ENCODE measurements at regions not wholly inside any gene's neighbourhood (a gene's known extent, or its start where the extent isn't known, plus 50 kb on each side); places are given as distances from the start of the nearest gene placed in this dataset.

DNA sequence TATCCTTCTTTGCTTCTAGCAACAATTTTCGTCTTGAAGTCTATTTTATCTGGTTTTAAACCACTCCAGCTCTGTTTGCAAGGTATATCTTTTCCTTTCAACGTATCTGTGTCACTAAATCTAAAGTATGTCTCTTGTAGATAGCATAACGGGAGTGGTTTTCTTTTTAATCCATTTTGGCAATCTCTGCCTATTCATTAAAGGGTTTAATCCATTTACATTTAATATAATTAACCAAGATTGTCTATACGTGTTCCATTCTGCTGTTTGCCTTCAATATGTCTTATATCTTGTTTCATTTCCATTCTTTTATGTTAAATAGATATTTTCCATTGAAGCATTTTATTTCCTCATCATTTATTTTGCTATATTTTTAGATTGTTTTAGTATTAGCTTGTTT, 587.9 kb downstream of the C6orf118 start:
- H3K9me2 ChIP-seq (replicated peaks; ENCODE audit: insufficient read depth, low read length): no peaks in the 10 kb centered on the region
- TF ChIP-seq EZH2phosphoT487 (IDR thresholded peaks at IDR 0.05; ENCODE audit: low read length) (no peak), EZH2 (optimal IDR thresholded peaks at IDR 0.05; ENCODE audit: low read depth, low read length) (no peak)
- TF ChIP-seq, protein P1, sequence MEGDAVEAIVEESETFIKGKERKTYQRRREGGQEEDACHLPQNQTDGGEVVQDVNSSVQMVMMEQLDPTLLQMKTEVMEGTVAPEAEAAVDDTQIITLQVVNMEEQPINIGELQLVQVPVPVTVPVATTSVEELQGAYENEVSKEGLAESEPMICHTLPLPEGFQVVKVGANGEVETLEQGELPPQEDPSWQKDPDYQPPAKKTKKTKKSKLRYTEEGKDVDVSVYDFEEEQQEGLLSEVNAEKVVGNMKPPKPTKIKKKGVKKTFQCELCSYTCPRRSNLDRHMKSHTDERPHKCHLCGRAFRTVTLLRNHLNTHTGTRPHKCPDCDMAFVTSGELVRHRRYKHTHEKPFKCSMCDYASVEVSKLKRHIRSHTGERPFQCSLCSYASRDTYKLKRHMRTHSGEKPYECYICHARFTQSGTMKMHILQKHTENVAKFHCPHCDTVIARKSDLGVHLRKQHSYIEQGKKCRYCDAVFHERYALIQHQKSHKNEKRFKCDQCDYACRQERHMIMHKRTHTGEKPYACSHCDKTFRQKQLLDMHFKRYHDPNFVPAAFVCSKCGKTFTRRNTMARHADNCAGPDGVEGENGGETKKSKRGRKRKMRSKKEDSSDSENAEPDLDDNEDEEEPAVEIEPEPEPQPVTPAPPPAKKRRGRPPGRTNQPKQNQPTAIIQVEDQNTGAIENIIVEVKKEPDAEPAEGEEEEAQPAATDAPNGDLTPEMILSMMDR (IDR thresholded peaks at IDR 0.05; ENCODE audit: low read length): no peak
- no peaks in the 10 kb centered on the region for H3K9me3 ChIP-seq (replicated peaks; ENCODE audit: insufficient read depth, low read length)
- H3K27me3 ChIP-seq (replicated peaks; ENCODE audit: insufficient read depth, low read length): no peaks in the 10 kb centered on the region
- no peak overlapping the region for H3K9ac ChIP-seq (ENCODE audit: low read length)
- no peak overlapping the region for H3K27ac ChIP-seq (ENCODE audit: low read length)
- no peaks in the 10 kb centered on the region for H4K20me1 ChIP-seq (ENCODE audit: insufficient read depth, low read length)
- no peaks in the 10 kb centered on the region for H3K36me3 ChIP-seq (replicated peaks; ENCODE audit: insufficient read depth, low read length)
- no peak overlapping the region for H3K4me2 ChIP-seq (ENCODE audit: low read depth, low read length)
- H2AFZ ChIP-seq (ENCODE audit: low read length): no peak overlapping the region
- no peaks in the 10 kb centered on the region for H3K79me2 ChIP-seq (ENCODE audit: low read length)
- H3K4me3 ChIP-seq (ENCODE audit: low read length): no peak overlapping the region
- DNase-seq: no peak
- no peaks in the 10 kb centered on the region for H3K4me1 ChIP-seq (ENCODE audit: low read length)
- no peaks in the 10 kb centered on the region for H3F3A ChIP-seq (ENCODE audit: insufficient read depth, low read length)

DNA sequence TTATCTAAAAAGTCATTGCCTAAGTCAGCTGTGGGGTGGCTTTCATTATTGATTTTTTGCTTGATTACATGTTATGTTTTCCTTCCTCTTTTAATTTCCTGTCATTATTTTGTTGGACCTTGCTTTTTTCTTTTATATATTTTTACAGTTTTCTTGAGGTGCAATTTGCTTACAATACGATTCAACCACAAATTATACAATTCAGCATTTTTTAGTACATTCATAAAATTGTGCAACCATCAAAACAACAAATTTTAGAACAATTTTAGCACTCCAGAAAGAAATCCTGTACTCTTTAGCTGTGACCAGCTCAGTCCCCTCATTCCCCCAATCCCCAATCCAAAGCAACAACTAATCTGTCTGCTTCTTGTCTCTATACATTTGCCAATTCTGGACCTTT, 608.9 kb downstream of the C6orf118 start:
- H3K27me3 ChIP-seq (replicated peaks; ENCODE audit: insufficient read depth, low read length): no peaks in the 10 kb centered on the region
- no peaks in the 10 kb centered on the region for H4K20me1 ChIP-seq (ENCODE audit: insufficient read depth, low read length)
- no peak overlapping the region for H2AFZ ChIP-seq (ENCODE audit: low read length)
- no peaks in the 10 kb centered on the region for H3K9me2 ChIP-seq (replicated peaks; ENCODE audit: insufficient read depth, low read length)
- no peak for DNase-seq
- no peaks in the 10 kb centered on the region for H3K36me3 ChIP-seq (replicated peaks; ENCODE audit: insufficient read depth, low read length)
- no peak overlapping the region for H3K9ac ChIP-seq (ENCODE audit: low read length)
- TF ChIP-seq EZH2 (optimal IDR thresholded peaks at IDR 0.05; ENCODE audit: low read depth, low read length): no peak
- TF ChIP-seq EZH2phosphoT487 (IDR thresholded peaks at IDR 0.05; ENCODE audit: low read length): no peak
- TF ChIP-seq, protein P1 (IDR thresholded peaks at IDR 0.05; ENCODE audit: low read length): no peak
- H3K79me2 ChIP-seq (ENCODE audit: low read length): no peaks in the 10 kb centered on the region
- H3K4me2 ChIP-seq (ENCODE audit: low read depth, low read length): no peak overlapping the region
- H3K27ac ChIP-seq (ENCODE audit: low read length): no peak overlapping the region
- no peaks in the 10 kb centered on the region for H3F3A ChIP-seq (ENCODE audit: insufficient read depth, low read length)
- no peak overlapping the region for H3K4me3 ChIP-seq (ENCODE audit: low read length)
- H3K9me3 ChIP-seq (replicated peaks; ENCODE audit: insufficient read depth, low read length): no peaks in the 10 kb centered on the region
- no peaks in the 10 kb centered on the region for H3K4me1 ChIP-seq (ENCODE audit: low read length)

GRCh38 chr6:164695896-164696295, 613.5 kb downstream of the C6orf118 start:
- no peaks in the 10 kb centered on the region for H4K20me1 ChIP-seq (ENCODE audit: insufficient read depth, low read length)
- TF ChIP-seq EZH2 (optimal IDR thresholded peaks at IDR 0.05; ENCODE audit: low read depth, low read length): no peak
- TF ChIP-seq, protein P1 (IDR thresholded peaks at IDR 0.05; ENCODE audit: low read length): no peak
- TF ChIP-seq EZH2phosphoT487 (IDR thresholded peaks at IDR 0.05; ENCODE audit: low read length): no peak
- no peaks in the 10 kb centered on the region for H3K4me1 ChIP-seq (ENCODE audit: low read length)
- no peaks in the 10 kb centered on the region for H3K79me2 ChIP-seq (ENCODE audit: low read length)
- no peaks in the 10 kb centered on the region for H3K9me2 ChIP-seq (replicated peaks; ENCODE audit: insufficient read depth, low read length)
- H3K27me3 ChIP-seq (replicated peaks; ENCODE audit: insufficient read depth, low read length): no peaks in the 10 kb centered on the region
- no peaks in the 10 kb centered on the region for H3F3A ChIP-seq (ENCODE audit: insufficient read depth, low read length)
- no peak overlapping the region for H3K4me3 ChIP-seq (ENCODE audit: low read length)
- H3K4me2 ChIP-seq (ENCODE audit: low read depth, low read length): no peak overlapping the region
- no peak overlapping the region for H3K27ac ChIP-seq (ENCODE audit: low read length)
- no peaks in the 10 kb centered on the region for H3K36me3 ChIP-seq (replicated peaks; ENCODE audit: insufficient read depth, low read length)
- no peak overlapping the region for H3K9ac ChIP-seq (ENCODE audit: low read length)
- H2AFZ ChIP-seq (ENCODE audit: low read length): no peak overlapping the region
- no peaks in the 10 kb centered on the region for H3K9me3 ChIP-seq (replicated peaks; ENCODE audit: insufficient read depth, low read length)
- DNase-seq: no peak

All from MM.1S (cell line).